ENCODE measurements at regions not wholly inside any gene's neighbourhood (a gene's known extent, or its start where the extent isn't known, plus 50 kb on each side); places are given as distances from the start of the nearest gene placed in this dataset.

- TF ChIP-seq EP300 (IDR thresholded peaks at IDR 0.05) (no peak), CTCF (IDR thresholded peaks at IDR 0.05) (no peak)
Measured at GRCh38 chr2:41903474-41904135, 144.2 kb upstream of the PKDCC start.

All from stomach (tissue), 4 donors.